ENCODE measurements at regions not wholly inside any gene's neighbourhood (a gene's known extent, or its start where the extent isn't known, plus 50 kb on each side); places are given as distances from the start of the nearest gene placed in this dataset.

DNA sequence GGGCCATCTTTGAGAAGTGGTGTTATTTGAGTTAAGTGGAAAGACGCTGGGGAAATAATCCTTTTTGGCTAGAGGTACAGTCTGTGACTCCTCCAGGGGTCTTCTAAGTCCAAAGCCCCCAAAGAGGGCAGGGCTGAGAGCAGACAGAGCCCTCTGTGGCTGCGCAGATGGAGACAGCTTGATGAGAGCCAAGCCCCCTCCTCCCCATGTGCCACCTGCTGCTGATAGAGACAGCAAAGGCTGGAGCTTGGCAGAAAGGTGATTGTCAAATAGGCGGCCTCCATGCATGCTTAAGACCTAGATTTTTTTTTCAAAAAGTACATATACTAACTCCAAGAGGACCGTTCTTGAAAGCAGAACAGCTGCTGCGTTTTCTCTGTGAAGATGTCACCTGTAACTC is 72.4 kb downstream of the CRYGS start:
- no TSS peak for BruUV-seq (replicated peaks)
- Histone ChIP-seq H3K36me3 (ENCODE audit: control insufficient read depth, insufficient read depth, low read length) (no peaks in the 10 kb centered on the region), H4K20me1 (replicated peaks; ENCODE audit: control insufficient read depth, insufficient read depth, low read length) (no peaks in the 10 kb centered on the region), H3K4me3 (no peak overlapping the region), H3K4me2 (ENCODE audit: insufficient read depth, low read length) (no peak overlapping the region), H3K79me2 (ENCODE audit: control insufficient read depth, insufficient read depth, low read length) (no peaks in the 10 kb centered on the region), H3K27ac (ENCODE audit: extremely low read depth, low read depth, low read length) (no peak overlapping the region), H3K4me1 (replicated peaks in 1 of 2; ENCODE audit: control insufficient read depth in 2 of 2, insufficient read depth in 2 of 2, low read length in 2 of 2) (no peaks in the 10 kb centered on the region), H3K9me3 (replicated peaks; ENCODE audit: control insufficient read depth, insufficient read depth, low read depth, low read length) (no peaks in the 10 kb centered on the region), H3K9ac (ENCODE audit: insufficient read depth in 1 of 2, low read depth in 2 of 2, low read length in 2 of 2) (no peak overlapping the region), H3K27me3 (ENCODE audit: control insufficient read depth in 2 of 2, insufficient read depth in 2 of 2, low read length in 2 of 2) (peaks cover 2 to 30% of the 10 kb centered on the region in 2 experiments; a peak in 3 of 5 replicates), H2AFZ (ENCODE audit: low read depth, low read length) (no peak overlapping the region), H3K9me1 (ENCODE audit: control insufficient read depth, insufficient read depth, low read length) (no peaks in the 10 kb centered on the region)
- ChIA-PET POLR2A (interaction anchor here (0.6 to 1.3 kb wide), 4 partner anchors 9 to 454 kb away, joined by 3 to 4 read pairs (median 4); partner anchors contain the start of gene EIF4A2), CTCF (ENCODE audit: low intra/inter-chr PET ratio) (no interaction called here)
- 0% methylated on average over 5 of the region's 5 CpGs for WGBS (ENCODE audit: insufficient coverage, low coverage, missing lambda C conversion rate)
- no peak for DNase-seq (ENCODE audit: extremely low read depth in 1 of 4, low spot score in 3 of 4)
- ATAC-seq, result no peak
- no peak for FAIRE-seq
- in situ Hi-C loops (cut with MboI), result no loop called here
- intact Hi-C loops (cut with micrococcal nuclease), result no loop called here
- TF ChIP-seq RFX5 (IDR thresholded peaks at IDR 0.05; ENCODE audit: low read depth, low read length) (no peak), ARID4B (CRISPR knock-in tag; IDR thresholded peaks at IDR 0.05) (no peak), HNRNPH1 (optimal IDR thresholded peaks at IDR 0.05; ENCODE audit: low read depth, low read length) (no peak), RCOR1 (IDR thresholded peaks at IDR 0.05; ENCODE audit: borderline replicate concordance in 1 of 2, low read depth in 2 of 2, low read length in 2 of 2) (no peak), RBM25 (IDR thresholded peaks at IDR 0.05; ENCODE audit: low read depth, low read length, severe bottlenecking) (no peak), TEAD4 (IDR thresholded peaks at IDR 0.05; ENCODE audit: low read length) (no peak), TEAD4 (CRISPR knock-in tag; IDR thresholded peaks at IDR 0.05; ENCODE audit: borderline replicate concordance) (no peak), KDM2B (CRISPR knock-in tag; IDR thresholded peaks at IDR 0.05) (no peak), BACH1 (tag; IDR thresholded peaks at IDR 0.05) (no peak), MAFF (IDR thresholded peaks at IDR 0.05; ENCODE audit: low read length) (no peak), ZBTB26 (CRISPR knock-in tag; IDR thresholded peaks at IDR 0.05) (no peak), YBX1 (IDR thresholded peaks at IDR 0.05) (no peak), ZBTB2 (IDR thresholded peaks at IDR 0.05) (no peak), PCBP1 (IDR thresholded peaks at IDR 0.05; ENCODE audit: low read depth, low read length, poor library complexity, severe bottlenecking) (no peak), ELF4 (CRISPR knock-in tag; IDR thresholded peaks at IDR 0.05) (no peak), MED1 (CRISPR knock-in tag; IDR thresholded peaks at IDR 0.05; ENCODE audit: borderline replicate concordance) (no peak), KLF6 (CRISPR knock-in tag; IDR thresholded peaks at IDR 0.05; ENCODE audit: borderline replicate concordance) (no peak), PHB2 (IDR thresholded peaks at IDR 0.05; ENCODE audit: low read depth) (no peak), ZNF41 (CRISPR knock-in tag; conservative IDR thresholded peaks at IDR 0.05) (no peak)

All from K562 (cell line).